Endodermal cell (in vitro differentiated cells): ENCODE measurements at regions not wholly inside any gene's neighbourhood (a gene's known extent, or its start where the extent isn't known, plus 50 kb on each side); places are given as distances from the start of the nearest gene placed in this dataset.

Experiments
- DNase-seq: peaks from one replicate; pipeline ENCODE4 v3.0.0-alpha.2; 2017
- H3K27ac ChIP-seq: 2 replicates; pipeline ENCODE4 v1.5.1; 2013; ENCODE audit warnings: mild to moderate bottlenecking, low read depth, low read length, moderate library complexity
- H3K27me3 ChIP-seq: 2 replicates; pipeline ENCODE4 v1.6.1; 2013; ENCODE audit warnings: mild to moderate bottlenecking, low read length, moderate library complexity; ENCODE audit not compliant: insufficient read depth, control insufficient read depth, poor library complexity, severe bottlenecking
- H3K36me3 ChIP-seq: 2 replicates; pipeline ENCODE4 v1.7.0; 2013; ENCODE audit warnings: mild to moderate bottlenecking, low read length, moderate library complexity; ENCODE audit not compliant: control insufficient read depth, insufficient read depth
- H3K4me1 ChIP-seq: one replicate; pipeline ENCODE4 v1.7.0; 2013; ENCODE audit warnings: low read length; ENCODE audit not compliant: control insufficient read depth, insufficient read depth
- H3K4me3 ChIP-seq: 2 replicates; pipeline ENCODE4 v1.5.1; 2013; ENCODE audit warnings: mild to moderate bottlenecking, low read length, moderate library complexity
- H3K9ac ChIP-seq: 2 replicates; pipeline ENCODE4 v1.6.1; 2013; ENCODE audit warnings: mild to moderate bottlenecking, low read length, moderate library complexity; ENCODE audit not compliant: poor library complexity, severe bottlenecking; ENCODE audit errors: extremely low read depth
- H3K9me3 ChIP-seq: 2 replicates; pipeline ENCODE4 v1.6.1; 2013; ENCODE audit warnings: mild to moderate bottlenecking, low read length, moderate library complexity; ENCODE audit not compliant: control insufficient read depth
- H3K27ac Mint-ChIP-seq: 2 replicates; pipeline ENCODE4 v1.8.0; 2020; ENCODE audit warnings: mixed read lengths
- H3K27me3 Mint-ChIP-seq: 2 replicates; pipeline ENCODE4 v1.8.0; 2021; ENCODE audit warnings: mild to moderate bottlenecking, mixed read lengths; ENCODE audit not compliant: insufficient read depth
- H3K36me3 Mint-ChIP-seq: 2 replicates; pipeline ENCODE4 v1.8.0; 2020; ENCODE audit warnings: low read depth, mixed read lengths
- H3K4me1 Mint-ChIP-seq: 2 replicates; pipeline ENCODE4 v1.8.0; 2020; ENCODE audit warnings: mixed read lengths
- H3K4me3 Mint-ChIP-seq: 2 replicates; pipeline ENCODE4 v1.8.0; 2020; ENCODE audit warnings: mild to moderate bottlenecking, moderate library complexity, mixed read lengths
- H3K9me3 Mint-ChIP-seq: 2 replicates; pipeline ENCODE4 v1.8.0; 2020; ENCODE audit warnings: mild to moderate bottlenecking, mixed read lengths
- CTCF ChIP-seq: fragments of 200-600 bp; sonication (generic); conservative IDR thresholded peaks from 2 replicates; pipeline ENCODE4 v1.5.0; 2021; ENCODE audit warnings: antibody characterized with exemption, mild to moderate bottlenecking
- WGBS, 2 experiments: methylation state at CpG; one replicate each; pipeline versions ENCODE4 v1.1.5 to v1.1.7; 2013; ENCODE audit warnings: missing lambda C conversion rate in 2 of 2, mixed read lengths in 1 of 2; ENCODE audit not compliant: insufficient coverage in 1 of 2, insufficient read length in 1 of 2; 5-methylcytosine and 5-hydroxymethylcytosine counted together

GRCh38 chr1:50349242-50349565 lies 74.0 kb downstream of the DMRTA2 start:
- peaks cover 6% of the 10 kb centered on the region for H3K9me3 Mint-ChIP-seq
- Histone ChIP-seq H3K4me1 (no peaks in the 10 kb centered on the region), H3K27me3 (peaks cover 7% of the 10 kb centered on the region), H3K9ac (no peak overlapping the region), H3K36me3 (no peaks in the 10 kb centered on the region), H3K9me3 (no peaks in the 10 kb centered on the region), H3K27ac (no peak overlapping the region), H3K4me3 (no peak overlapping the region)
- WGBS, 2 experiments = 49% methylated on average over 3 of the region's 3 CpGs; no CpG with 5 or more reads in 1 of the 2 experiments
- H3K27ac Mint-ChIP-seq = no peak overlapping the region
- no peaks in the 10 kb centered on the region for H3K36me3 Mint-ChIP-seq
- no peak for DNase-seq
- H3K27me3 Mint-ChIP-seq = peaks cover 23% of the 10 kb centered on the region
- no peaks in the 10 kb centered on the region for H3K4me1 Mint-ChIP-seq
- no peak overlapping the region for H3K4me3 Mint-ChIP-seq
- TF ChIP-seq CTCF = no peak

GRCh38 chr1:50348449-50349241 lies 74.6 kb downstream of the DMRTA2 start:
- Histone ChIP-seq H3K27me3 (peaks cover 7% of the 10 kb centered on the region), H3K9me3 (no peaks in the 10 kb centered on the region), H3K9ac (no peak overlapping the region), H3K36me3 (no peaks in the 10 kb centered on the region), H3K27ac (no peak overlapping the region), H3K4me1 (no peaks in the 10 kb centered on the region), H3K4me3 (no peak overlapping the region)
- peaks cover 6% of the 10 kb centered on the region for H3K9me3 Mint-ChIP-seq
- H3K27me3 Mint-ChIP-seq = peaks cover 23% of the 10 kb centered on the region
- H3K27ac Mint-ChIP-seq = no peak overlapping the region
- H3K36me3 Mint-ChIP-seq = no peaks in the 10 kb centered on the region
- peak; percentile 87 for TF ChIP-seq CTCF
- WGBS, 2 experiments = 23 to 34% methylated on average over 5 of the region's 5 CpGs
- peak; percentile 87 for DNase-seq
- no peak overlapping the region for H3K4me3 Mint-ChIP-seq
- H3K4me1 Mint-ChIP-seq = no peaks in the 10 kb centered on the region

- Histone ChIP-seq H3K4me1 (no peaks in the 10 kb centered on the region), H3K4me3 (no peak overlapping the region), H3K27me3 (peaks cover 7% of the 10 kb centered on the region), H3K27ac (no peak overlapping the region), H3K9ac (no peak overlapping the region), H3K9me3 (no peaks in the 10 kb centered on the region), H3K36me3 (no peaks in the 10 kb centered on the region)
- no peaks in the 10 kb centered on the region for H3K36me3 Mint-ChIP-seq
- peaks cover 23% of the 10 kb centered on the region for H3K27me3 Mint-ChIP-seq
- 73 to 80% methylated on average over 6 of the region's 6 CpGs for WGBS, 2 experiments
- peaks cover 6% of the 10 kb centered on the region for H3K9me3 Mint-ChIP-seq
- no peak overlapping the region for H3K4me3 Mint-ChIP-seq
- H3K4me1 Mint-ChIP-seq = peaks cover under 1% of the 10 kb centered on the region
- no peak for DNase-seq
- TF ChIP-seq CTCF = no peak
- H3K27ac Mint-ChIP-seq = no peak overlapping the region
Measured at GRCh38 chr1:50347933-50348332, 75.3 kb downstream of the DMRTA2 start.
